SW480 (cell line): ENCODE measurements at regions not wholly inside any gene's neighbourhood (a gene's known extent, or its start where the extent isn't known, plus 50 kb on each side); places are given as distances from the start of the nearest gene placed in this dataset.

ENCODE experiments used
- DNase-seq: peaks from one replicate; pipeline ENCODE4 v3.0.0-alpha.2; 2016; ENCODE audit warnings: low spot score

GRCh38 chr5:54769746-54770145 lies 215.6 kb downstream of the ESM1 start:
- DNase-seq: no peak

- DNase-seq: no peak
These were observed 216.3 kb downstream of the ESM1 start for GRCh38 chr5:54769072-54769471.

GRCh38 chr5:54766748-54767147 lies 218.6 kb downstream of the ESM1 start:
- DNase-seq: no peak

- no peak for DNase-seq
These were observed 220.0 kb downstream of the ESM1 start for GRCh38 chr5:54765165-54766028.

- no peak for DNase-seq
These were observed 221.0 kb downstream of the ESM1 start for GRCh38 chr5:54764102-54765090.

- no peak for DNase-seq
These were observed 224.1 kb downstream of the ESM1 start for GRCh38 chr5:54761213-54761701.

- DNase-seq: no peak
These were observed 225.0 kb downstream of the ESM1 start for GRCh38 chr5:54760182-54760935.

- no peak for DNase-seq
These were observed 227.4 kb downstream of the ESM1 start for GRCh38 chr5:54758038-54758437.

- no peak for DNase-seq
These were observed 227.9 kb downstream of the ESM1 start for GRCh38 chr5:54757541-54757940.

GRCh38 chr5:54756796-54757402 lies 228.5 kb downstream of the ESM1 start:
- no peak for DNase-seq

- DNase-seq: no peak
These were observed 229.1 kb downstream of the ESM1 start for GRCh38 chr5:54756301-54756700.

- no peak for DNase-seq
These were observed 230.5 kb downstream of the ESM1 start for GRCh38 chr5:54754878-54755277.

GRCh38 chr5:54754420-54754819 lies 231.0 kb downstream of the ESM1 start:
- no peak for DNase-seq

- DNase-seq: no peak
These were observed 231.6 kb downstream of the ESM1 start for GRCh38 chr5:54753753-54754152.

GRCh38 chr5:54753034-54753433 lies 232.4 kb downstream of the ESM1 start:
- DNase-seq: no peak

- no peak for DNase-seq
These were observed 231.0 kb downstream of the SNX18 start for GRCh38 chr5:54748527-54748926.

- no peak for DNase-seq
These were observed 229.3 kb downstream of the SNX18 start for GRCh38 chr5:54746777-54747398.

- DNase-seq: no peak
These were observed 228.8 kb downstream of the SNX18 start for GRCh38 chr5:54746346-54746745.

GRCh38 chr5:54745599-54745998 lies 228.0 kb downstream of the SNX18 start:
- no peak for DNase-seq

GRCh38 chr5:54743997-54744788 lies 226.6 kb downstream of the SNX18 start:
- DNase-seq: peak; percentile 70
